Stimulated activated CD8-positive, alpha-beta memory T cell treated with anti-CD3 and anti-CD28 coated beads, Interleukin-7, amount 100 ng/mL, for 4 hours (primary cell): ENCODE measurements at regions not wholly inside any gene's neighbourhood (a gene's known extent, or its start where the extent isn't known, plus 50 kb on each side); places are given as distances from the start of the nearest gene placed in this dataset.
"Not testable (repeated sequence)": the region's sequence is repeated elsewhere in the genome, so short reads cannot be mapped to it uniquely, and the experiment has no call there.

ENCODE experiments used
- DNase-seq, 2 donors: peaks; one replicate each; pipeline ENCODE4 v3.0.0-alpha.2; 2020; ENCODE audit warnings: low read depth in 2 of 2

GRCh38 chr5:71905834-71906711 lies 187.0 kb downstream of the CARTPT start:
- no peak for DNase-seq

- no peak for DNase-seq
Observed at GRCh38 chr5:71907001-71907588, 188.0 kb downstream of the CARTPT start.

- no peak for DNase-seq
Observed at GRCh38 chr5:71907608-71908145, 188.6 kb downstream of the CARTPT start.

- DNase-seq = no peak
Observed at GRCh38 chr5:71910741-71911140, 191.7 kb downstream of the CARTPT start.

- no peak for DNase-seq
Observed at GRCh38 chr5:71912021-71912420, 192.9 kb downstream of the CARTPT start.

GRCh38 chr5:71914281-71914680 lies 193.0 kb upstream of the MAP1B start:
- DNase-seq = no peak

GRCh38 chr5:71922584-71923106 lies 184.6 kb upstream of the MAP1B start:
- no peak for DNase-seq

- no peak for DNase-seq
Observed at GRCh38 chr5:71923755-71924154, 183.5 kb upstream of the MAP1B start.

- no peak for DNase-seq
Observed at GRCh38 chr5:71924325-71924724, 182.9 kb upstream of the MAP1B start.

- no peak for DNase-seq
Observed at GRCh38 chr5:71924980-71925379, 182.3 kb upstream of the MAP1B start.

GRCh38 chr5:71925608-71926091 lies 181.6 kb upstream of the MAP1B start:
- no peak for DNase-seq

- no peak for DNase-seq
Observed at GRCh38 chr5:71929003-71929402, 178.3 kb upstream of the MAP1B start.

GRCh38 chr5:71930554-71930953 lies 176.7 kb upstream of the MAP1B start:
- DNase-seq = not testable (repeated sequence)

GRCh38 chr5:71932131-71932654 lies 175.1 kb upstream of the MAP1B start:
- DNase-seq = no peak

GRCh38 chr5:71932655-71933338 lies 174.5 kb upstream of the MAP1B start:
- DNase-seq = no peak

- DNase-seq = no peak
Observed at GRCh38 chr5:71934322-71934721, 173.0 kb upstream of the MAP1B start.

GRCh38 chr5:71937921-71938698 lies 169.2 kb upstream of the MAP1B start:
- no peak for DNase-seq

GRCh38 chr5:71938895-71939294 lies 168.4 kb upstream of the MAP1B start:
- DNase-seq = no peak

GRCh38 chr5:71939452-71940230 lies 167.6 kb upstream of the MAP1B start:
- DNase-seq = no peak

GRCh38 chr5:71943874-71944273 lies 163.4 kb upstream of the MAP1B start:
- no peak for DNase-seq
